Stimulated activated CD4-positive, alpha-beta T cell treated with anti-CD3 and anti-CD28 coated beads, Interleukin-15, amount 100 ng/mL, for 24 hours (primary cell): ENCODE measurements at regions not wholly inside any gene's neighbourhood (a gene's known extent, or its start where the extent isn't known, plus 50 kb on each side); places are given as distances from the start of the nearest gene placed in this dataset.
A peak's percentile ranks its signal among the peaks of the same experiment; 100 is the strongest.
"Not testable (repeated sequence)": the region's sequence is repeated elsewhere in the genome, so short reads cannot be mapped to it uniquely, and the experiment has no call there.

Source experiments
- DNase-seq: peaks from one replicate; pipeline ENCODE4 v3.0.0-alpha.2; 2020

- DNase-seq, result no peak
Observed at GRCh38 chr3:75325716-75326115, 338.4 kb upstream of the FRG2C start.

- DNase-seq, result no peak
Observed at GRCh38 chr3:75327453-75327852, 336.7 kb upstream of the FRG2C start.

- DNase-seq, result no peak
Observed at GRCh38 chr3:75329476-75330097, 334.5 kb upstream of the FRG2C start.

- not testable (repeated sequence) for DNase-seq
Observed at GRCh38 chr3:75330446-75330845, 333.7 kb upstream of the FRG2C start.

- DNase-seq, result not testable (repeated sequence)
Observed at GRCh38 chr3:75332090-75332489, 332.0 kb upstream of the FRG2C start.

- DNase-seq, result no peak
Observed at GRCh38 chr3:75332794-75333193, 331.3 kb upstream of the FRG2C start.

- no peak for DNase-seq
Observed at GRCh38 chr3:75334299-75334698, 329.8 kb upstream of the FRG2C start.

- DNase-seq, result no peak
Observed at GRCh38 chr3:75337226-75337900, 326.8 kb upstream of the FRG2C start.

GRCh38 chr3:75338342-75338741, 325.8 kb upstream of the FRG2C start:
- no peak for DNase-seq

GRCh38 chr3:75341324-75342067, 322.6 kb upstream of the FRG2C start:
- DNase-seq, result no peak

GRCh38 chr3:75342425-75342824, 321.7 kb upstream of the FRG2C start:
- no peak for DNase-seq

GRCh38 chr3:75350536-75350935, 313.6 kb upstream of the FRG2C start:
- not testable (repeated sequence) for DNase-seq

- DNase-seq, result peak; percentile 73
Observed at GRCh38 chr3:75362086-75362784, 301.9 kb upstream of the FRG2C start.

GRCh38 chr3:75372964-75373363, 291.2 kb upstream of the FRG2C start:
- not testable (repeated sequence) for DNase-seq

- DNase-seq, result not testable (repeated sequence)
Observed at GRCh38 chr3:75379840-75380239, 284.3 kb upstream of the FRG2C start.

GRCh38 chr3:75380276-75380771, 283.8 kb upstream of the FRG2C start:
- no peak for DNase-seq

- DNase-seq, result not testable (repeated sequence)
Observed at GRCh38 chr3:75384016-75384415, 280.1 kb upstream of the FRG2C start.

GRCh38 chr3:75388486-75389124, 275.5 kb upstream of the FRG2C start:
- not testable (repeated sequence) for DNase-seq

GRCh38 chr3:75393288-75393694, 270.8 kb upstream of the FRG2C start:
- not testable (repeated sequence) for DNase-seq

GRCh38 chr3:75394102-75394501, 270.0 kb upstream of the FRG2C start:
- not testable (repeated sequence) for DNase-seq

- not testable (repeated sequence) for DNase-seq
Observed at GRCh38 chr3:75394562-75395360, 269.4 kb upstream of the FRG2C start.
